HG03039 (cell line): ENCODE measurements at regions not wholly inside any gene's neighbourhood (a gene's known extent, or its start where the extent isn't known, plus 50 kb on each side); places are given as distances from the start of the nearest gene placed in this dataset.

Source experiments
- ATAC-seq: cut with Tn5 transposase; IDR thresholded peaks from one replicate; pipeline ENCODE4 v1.9.1; 2021; ENCODE audit warnings: mild to moderate bottlenecking, moderate library complexity; ENCODE audit not compliant: unreplicated experiment

GRCh38 chr1:57696043-57696442 is 272.2 kb upstream of the DAB1 start:
- no peak for ATAC-seq

DNA sequence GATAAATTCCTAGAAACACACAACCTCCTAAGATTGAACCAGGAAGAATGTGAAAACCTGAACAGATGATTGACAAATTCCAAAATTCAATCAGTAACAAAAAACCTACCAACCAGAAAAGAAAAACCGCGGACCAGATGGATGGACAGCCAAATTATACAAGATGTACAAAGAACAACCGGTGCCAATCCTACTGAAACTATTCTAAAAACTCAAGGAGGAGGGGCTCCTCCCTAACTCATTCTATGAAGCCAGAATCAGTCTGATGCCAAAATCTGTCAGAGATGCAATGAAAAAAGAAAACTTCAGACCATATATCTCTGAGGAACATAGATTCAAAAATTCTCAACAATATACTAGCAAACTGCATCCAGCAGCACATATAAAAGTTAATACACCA is 262.4 kb upstream of the DAB1 start:
- ATAC-seq, result no peak

DNA sequence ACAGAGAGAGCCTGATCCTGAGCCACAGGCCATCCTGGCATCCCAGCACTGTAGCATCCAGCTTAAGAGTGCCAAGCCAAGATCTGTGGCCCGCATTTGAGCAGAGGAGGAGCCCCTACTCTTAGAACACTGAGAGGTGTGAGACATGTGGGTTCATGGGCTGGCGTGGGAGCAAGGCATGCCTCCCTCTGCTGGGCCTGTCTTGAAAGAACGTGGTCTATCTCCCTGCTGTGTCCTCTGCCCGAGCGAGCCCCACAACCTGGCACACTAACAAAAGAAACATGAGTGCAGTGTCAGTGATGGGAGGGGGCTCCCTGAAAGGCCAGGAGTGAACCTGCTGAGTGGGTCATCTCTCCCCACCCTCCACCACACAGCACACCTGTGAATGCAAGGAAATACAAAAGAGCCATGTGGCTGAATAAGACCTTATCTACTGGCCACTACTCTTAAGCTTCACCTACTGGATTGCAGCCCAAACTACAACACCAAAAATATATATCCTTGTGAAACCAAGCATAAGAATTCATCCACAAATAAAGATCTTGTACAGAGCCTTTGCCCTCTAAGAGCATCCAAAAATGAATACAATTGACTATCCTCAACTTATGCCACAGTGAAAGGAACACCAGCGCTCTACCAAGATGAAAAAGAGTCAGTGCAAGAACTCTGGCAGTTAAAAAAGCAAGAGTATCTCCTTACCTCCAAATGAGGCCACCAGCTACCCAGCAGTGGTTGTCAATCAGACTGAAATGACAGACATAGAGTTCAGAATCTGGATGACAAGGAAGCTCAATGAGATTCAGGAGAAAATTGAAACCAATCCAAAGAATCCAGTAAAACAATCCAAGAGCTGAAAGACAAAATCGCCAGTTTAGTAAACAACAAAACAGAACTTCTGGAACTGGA is 259.4 kb upstream of the DAB1 start:
- no peak for ATAC-seq

DNA sequence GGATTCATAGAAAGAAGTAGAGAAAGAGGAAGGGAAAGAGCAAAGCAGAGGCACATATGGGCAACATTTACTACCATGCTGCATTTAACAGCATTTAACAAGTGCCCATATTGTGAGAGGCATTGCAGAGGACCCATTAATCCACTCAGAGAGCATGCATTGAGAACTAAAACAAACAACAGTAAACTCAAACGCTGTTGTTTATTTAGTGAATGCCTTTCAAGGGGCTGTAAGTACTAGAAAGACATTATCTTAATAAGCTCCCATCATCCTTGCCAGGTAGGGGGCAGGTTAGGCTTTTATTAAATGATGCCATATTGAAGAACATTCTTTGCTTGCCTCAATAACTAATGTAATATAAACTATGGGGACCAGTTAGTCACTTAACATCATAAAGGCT is 254.3 kb upstream of the DAB1 start:
- no peak for ATAC-seq

- ATAC-seq, result no peak
These were observed 251.9 kb upstream of the DAB1 start for GRCh38 chr1:57675776-57676175.

DNA sequence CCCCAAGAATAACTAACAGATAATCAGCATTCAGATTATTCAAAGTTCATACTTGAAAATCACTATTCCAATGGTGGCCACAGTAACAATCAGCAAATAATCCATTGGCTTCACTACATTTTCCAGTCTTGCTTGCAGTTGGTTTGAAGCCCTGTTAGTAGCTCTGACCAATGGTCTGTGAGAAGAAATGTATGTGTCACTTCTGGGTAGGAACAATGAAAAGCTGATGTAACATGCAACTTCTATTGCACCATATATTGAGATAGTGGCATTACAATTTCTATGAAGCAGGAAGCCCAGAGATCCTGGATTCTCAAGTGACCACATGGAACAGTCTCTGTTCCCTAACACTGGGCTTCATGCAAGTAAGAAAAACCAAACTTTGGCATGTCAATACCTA is 250.9 kb upstream of the DAB1 start:
- no peak for ATAC-seq

- no peak for ATAC-seq
These were observed 248.7 kb upstream of the DAB1 start for GRCh38 chr1:57672346-57673140.

DNA sequence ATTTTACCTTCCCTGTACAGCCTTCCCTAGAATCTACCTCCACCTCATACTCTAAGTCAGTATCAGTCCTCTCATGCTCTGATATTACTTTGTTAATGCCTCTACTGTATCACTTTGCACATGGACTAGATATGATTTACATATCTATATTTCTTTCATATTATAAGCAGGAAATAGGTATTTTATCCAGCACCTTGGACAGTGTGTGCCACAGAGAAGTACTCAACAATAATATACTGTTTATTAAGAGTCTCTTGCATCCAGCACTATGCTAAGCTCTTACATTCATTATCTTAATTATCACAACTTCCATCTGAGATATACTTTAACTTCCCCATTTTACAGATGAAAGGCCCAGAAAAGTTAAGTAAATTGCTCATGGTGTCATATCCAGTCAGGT is 247.9 kb upstream of the DAB1 start:
- ATAC-seq, result no peak

GRCh38 chr1:57659804-57660203 is 235.9 kb upstream of the DAB1 start:
- no peak for ATAC-seq

DNA sequence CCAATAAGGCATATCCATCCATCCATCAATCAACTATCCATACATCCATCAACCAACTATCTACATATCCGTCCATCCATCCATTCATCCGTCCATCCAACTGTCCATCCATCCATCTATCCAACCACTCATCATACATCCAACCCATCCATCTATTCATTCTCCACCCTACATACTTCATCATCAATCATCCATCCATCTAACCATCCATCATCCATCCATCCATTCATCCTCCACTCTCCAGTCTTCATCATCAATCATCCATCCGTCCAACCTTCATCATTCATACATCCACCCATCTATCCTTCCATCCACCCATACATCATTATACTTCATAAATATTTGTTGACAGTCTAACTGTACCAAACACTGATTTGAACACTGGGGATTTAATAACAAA is 231.3 kb upstream of the DAB1 start:
- ATAC-seq, result no peak

DNA sequence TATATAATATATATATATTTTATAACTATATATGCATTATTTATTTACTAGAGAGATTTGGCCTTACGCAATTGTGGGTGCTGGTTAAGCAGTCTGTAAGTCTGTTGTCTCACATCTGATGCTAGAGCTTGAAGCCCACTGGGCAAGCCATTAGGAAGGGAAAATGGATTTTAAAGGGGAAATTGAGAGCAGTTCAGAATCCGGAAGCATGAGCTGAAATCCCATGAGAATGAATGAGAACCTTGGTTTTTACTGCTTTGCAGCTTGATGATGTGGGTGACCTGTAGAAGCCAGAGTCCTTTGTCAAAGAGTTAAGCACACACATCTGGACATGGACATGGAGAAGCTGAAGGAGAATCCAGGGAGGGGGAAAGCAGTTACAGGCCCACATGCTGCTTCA is 220.8 kb upstream of the DAB1 start:
- no peak for ATAC-seq

- ATAC-seq, result no peak
These were observed 214.4 kb upstream of the DAB1 start for GRCh38 chr1:57638239-57638638.

- no peak for ATAC-seq
These were observed 213.3 kb upstream of the DAB1 start for GRCh38 chr1:57637155-57637554.

DNA sequence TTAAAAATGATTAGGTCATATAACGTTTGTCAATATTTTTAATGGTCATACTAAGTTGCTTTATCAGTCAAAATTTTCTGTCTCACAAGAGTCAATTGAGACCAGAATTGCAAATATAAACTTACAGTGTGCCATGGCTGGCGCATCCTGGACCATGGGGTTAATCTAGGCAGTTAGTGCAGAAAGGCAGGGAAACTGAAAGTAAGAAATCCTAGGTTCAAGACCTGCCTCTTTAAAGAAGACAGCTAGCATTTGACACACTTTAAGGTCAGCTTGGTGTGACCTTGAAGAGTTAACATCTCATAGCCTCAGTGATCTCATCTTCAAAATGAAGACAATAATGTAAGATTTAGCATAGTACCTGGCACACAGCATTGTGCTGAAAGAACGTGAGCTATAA is 210.0 kb upstream of the DAB1 start:
- no peak for ATAC-seq

- no peak for ATAC-seq
These were observed 209.2 kb upstream of the DAB1 start for GRCh38 chr1:57633056-57633455.

DNA sequence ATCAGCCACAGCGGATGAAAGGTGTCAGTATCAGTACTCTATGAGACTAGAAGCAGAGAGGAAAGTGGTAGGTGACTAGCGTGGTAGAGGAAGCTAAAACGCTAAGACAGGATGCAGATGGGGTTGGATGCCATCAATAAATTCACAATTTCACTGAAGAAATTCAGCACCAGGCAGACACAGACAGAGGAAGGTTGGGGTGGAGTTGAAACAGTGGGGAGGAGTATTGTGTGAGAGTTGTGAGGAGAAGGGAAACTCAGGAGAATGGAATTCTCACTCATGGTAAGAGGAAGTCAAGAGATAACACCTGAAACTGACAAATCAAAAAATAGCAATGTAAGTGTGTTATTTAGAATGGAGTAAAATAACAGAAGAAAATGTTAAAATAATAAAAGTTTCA is 208.5 kb upstream of the DAB1 start:
- ATAC-seq, result no peak

GRCh38 chr1:57627612-57628011 is 203.8 kb upstream of the DAB1 start:
- no peak for ATAC-seq

GRCh38 chr1:57623791-57624538 is 200.1 kb upstream of the DAB1 start:
- no peak for ATAC-seq

DNA sequence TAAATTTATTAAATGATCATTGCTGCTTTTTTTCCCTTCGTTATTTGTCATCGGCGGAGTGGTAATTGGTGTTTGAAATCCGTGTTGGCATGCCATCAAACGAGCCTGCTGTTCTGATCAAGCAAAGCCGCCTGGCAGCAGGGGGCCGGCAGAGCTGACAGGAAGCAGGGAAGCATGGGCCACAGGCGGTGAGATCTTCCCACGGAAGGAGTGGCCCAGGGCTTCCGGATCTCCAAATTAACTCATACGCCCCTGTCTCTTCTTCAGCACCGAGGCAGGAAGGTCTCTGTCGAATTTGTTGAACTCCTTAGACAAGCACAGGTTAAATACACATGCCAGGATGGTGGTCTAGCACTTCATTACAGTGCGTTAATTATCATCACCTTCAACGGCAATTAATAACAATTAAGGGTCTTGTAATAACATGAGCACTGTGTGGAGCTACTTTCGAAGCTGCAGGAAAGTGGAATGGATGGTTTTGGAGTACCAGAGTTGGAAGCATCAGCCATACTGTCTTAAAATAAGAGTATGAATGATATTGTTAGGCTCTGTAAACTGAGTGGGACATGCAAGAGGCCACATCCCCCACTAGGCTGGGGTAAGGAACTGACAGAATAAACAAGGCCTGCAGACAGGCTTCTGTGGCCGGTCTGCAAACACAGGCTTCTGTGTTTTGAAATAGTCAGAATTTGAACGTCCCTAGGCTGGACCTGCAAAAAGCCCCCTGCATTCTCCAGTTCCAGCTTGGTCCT is 199.4 kb upstream of the DAB1 start:
- no peak for ATAC-seq

- no peak for ATAC-seq
These were observed 197.9 kb upstream of the DAB1 start for GRCh38 chr1:57621776-57622175.

GRCh38 chr1:57620605-57621004 is 196.7 kb upstream of the DAB1 start:
- no peak for ATAC-seq
